GM15510 (cell line): ENCODE measurements at regions not wholly inside any gene's neighbourhood (a gene's known extent, or its start where the extent isn't known, plus 50 kb on each side); places are given as distances from the start of the nearest gene placed in this dataset.

Experiments
- POLR2A ChIP-seq: IDR thresholded peaks from 3 replicates; pipeline ENCODE4 v1.6.1; 2011; ENCODE audit warnings: borderline replicate concordance; ENCODE audit not compliant: insufficient read length; ENCODE audit errors: extremely low read depth

DNA sequence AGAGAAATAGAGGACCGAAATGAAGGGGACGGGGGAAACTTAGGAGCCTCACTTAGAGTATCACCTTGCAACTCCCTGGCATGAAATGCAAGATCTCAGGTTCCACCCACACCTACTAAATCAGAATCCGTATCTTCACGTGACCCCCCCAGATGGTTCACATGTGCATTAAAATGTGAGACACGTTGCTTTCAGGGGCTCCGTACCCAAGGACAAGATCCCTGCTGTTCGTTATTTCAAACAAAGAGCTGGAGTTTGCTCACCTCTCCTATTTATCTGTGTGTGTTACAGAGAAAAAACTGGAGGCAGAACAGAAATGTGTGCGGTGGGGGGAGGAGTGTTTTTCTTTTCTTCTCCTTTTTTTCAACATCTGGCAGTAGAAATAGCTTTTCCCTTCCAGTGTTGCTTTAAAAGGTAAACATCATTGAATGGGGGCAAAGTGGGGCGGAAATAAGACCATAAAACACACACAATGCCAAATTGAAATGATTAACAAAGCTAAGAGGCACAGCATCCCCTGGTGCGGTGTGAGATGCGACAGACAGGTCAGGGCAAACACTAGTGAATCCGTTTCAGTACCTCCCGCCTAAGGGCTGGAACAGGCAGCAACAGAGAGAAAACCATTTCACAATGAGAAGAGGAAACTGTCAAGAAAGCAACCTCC, 145.4 kb downstream of the SOX9 start:
- TF ChIP-seq POLR2A = no peak

DNA sequence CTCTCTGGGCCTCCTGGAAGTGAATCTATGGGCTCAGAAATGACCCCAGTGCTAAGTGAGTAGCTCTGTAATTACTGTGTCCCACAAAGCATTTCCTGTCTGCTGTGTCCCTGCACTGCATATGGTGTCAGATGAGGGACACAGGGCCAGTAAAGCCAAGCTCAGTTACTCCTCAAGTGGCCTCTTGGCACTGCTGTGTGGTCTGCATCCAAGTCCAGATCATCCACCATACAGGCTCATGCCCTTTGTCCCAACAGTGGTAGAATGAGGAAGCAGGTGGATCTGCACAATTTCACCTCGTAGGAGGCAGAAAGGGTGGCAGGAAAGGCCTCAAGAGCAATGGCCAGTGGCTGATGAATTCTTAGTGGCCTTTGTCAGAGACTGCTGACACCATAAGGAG, 146.8 kb downstream of the SOX9 start:
- TF ChIP-seq POLR2A = no peak

DNA sequence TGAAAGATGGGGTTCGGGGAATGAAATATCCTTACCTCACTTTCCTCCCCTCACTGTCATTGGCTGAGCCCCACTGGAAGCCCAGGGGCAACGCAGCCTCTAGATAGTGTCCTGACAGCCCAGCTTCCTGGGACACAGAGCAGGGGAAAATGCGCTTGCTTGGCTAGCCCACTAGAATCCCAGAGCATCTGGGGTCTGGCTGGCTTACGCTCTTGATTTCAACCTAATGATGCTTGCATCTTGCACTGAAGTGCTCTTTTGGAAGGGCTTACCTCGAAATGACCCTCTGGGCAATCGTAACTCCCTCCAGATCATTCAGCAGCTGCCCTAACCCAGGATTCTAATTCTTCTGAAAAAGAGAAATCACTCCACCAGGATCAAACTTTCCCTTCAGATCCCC, 147.6 kb downstream of the SOX9 start:
- TF ChIP-seq POLR2A = no peak

- TF ChIP-seq POLR2A = no peak
These were observed 149.6 kb downstream of the SOX9 start for GRCh38 chr17:72270273-72270924.

DNA sequence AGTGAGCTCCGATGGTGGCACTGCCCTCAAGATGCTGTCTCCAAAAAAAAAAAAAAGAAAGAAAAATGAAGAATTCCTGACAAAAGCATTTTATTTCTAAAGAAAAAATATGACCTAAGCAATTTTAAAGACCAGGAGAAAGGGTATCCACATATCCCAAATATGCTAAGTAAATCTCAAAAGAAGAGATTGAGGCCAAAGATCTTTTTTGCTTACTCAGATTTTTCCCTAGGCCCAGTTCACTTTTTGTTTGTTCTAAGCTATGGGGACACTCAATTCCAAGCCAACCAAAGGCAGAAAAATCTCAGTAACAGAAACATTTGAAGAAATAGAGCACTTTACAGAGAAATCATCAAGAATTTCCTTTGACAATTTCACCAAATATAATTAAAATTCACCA, 150.8 kb downstream of the SOX9 start:
- no peak for TF ChIP-seq POLR2A

- no peak for TF ChIP-seq POLR2A
These were observed 152.7 kb downstream of the SOX9 start for GRCh38 chr17:72273289-72274056.

DNA sequence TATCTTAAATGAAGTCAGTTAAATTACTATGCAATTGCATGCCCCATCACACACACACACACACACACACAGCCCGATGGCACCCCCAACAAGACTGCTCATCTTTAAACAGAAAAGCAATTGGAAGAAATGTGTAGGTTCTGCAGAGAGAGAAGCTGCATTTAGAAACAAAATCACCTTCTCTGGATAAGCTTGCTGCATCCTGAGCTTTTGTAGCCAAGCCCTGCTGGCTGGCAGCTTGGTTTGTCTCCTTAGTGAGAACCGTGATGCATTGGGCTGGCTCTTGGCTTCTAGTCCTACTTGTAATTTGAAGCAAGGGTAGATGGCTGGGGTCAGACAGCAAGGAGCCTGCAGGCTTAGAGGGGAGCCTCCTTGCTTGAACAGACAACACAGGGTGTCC, 153.8 kb downstream of the SOX9 start:
- no peak for TF ChIP-seq POLR2A

GRCh38 chr17:72280881-72281280, 160.1 kb downstream of the SOX9 start:
- no peak for TF ChIP-seq POLR2A

DNA sequence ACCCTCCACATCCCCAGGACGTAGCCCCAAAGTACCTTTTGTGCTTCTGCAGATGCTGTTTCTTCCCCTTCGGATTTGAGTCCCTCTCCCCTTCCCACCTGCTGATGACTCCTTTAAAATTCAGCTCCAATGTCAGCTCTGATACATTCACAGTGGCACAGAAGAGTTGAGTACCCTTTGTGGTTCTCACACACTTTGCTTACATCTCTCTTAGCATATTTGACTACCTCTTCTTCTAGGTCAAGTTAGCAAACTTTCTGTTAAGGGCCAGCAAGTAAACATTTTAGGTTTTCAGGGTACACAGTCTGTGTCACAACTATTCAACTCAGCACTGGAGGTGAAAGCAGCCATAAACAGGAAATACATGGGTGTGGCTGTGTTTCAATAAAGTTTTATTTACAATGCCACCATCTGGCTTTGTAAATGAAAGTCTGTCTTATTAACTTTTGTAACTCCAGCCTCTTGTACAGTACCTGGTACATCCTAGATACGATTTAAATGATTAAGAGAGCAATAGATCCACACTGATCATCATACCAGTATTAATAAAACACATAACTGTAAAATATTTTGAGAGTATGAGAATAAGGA, 161.7 kb downstream of the SOX9 start:
- TF ChIP-seq POLR2A = no peak

- TF ChIP-seq POLR2A = no peak
These were observed 164.0 kb downstream of the SOX9 start for GRCh38 chr17:72284806-72285205.

DNA sequence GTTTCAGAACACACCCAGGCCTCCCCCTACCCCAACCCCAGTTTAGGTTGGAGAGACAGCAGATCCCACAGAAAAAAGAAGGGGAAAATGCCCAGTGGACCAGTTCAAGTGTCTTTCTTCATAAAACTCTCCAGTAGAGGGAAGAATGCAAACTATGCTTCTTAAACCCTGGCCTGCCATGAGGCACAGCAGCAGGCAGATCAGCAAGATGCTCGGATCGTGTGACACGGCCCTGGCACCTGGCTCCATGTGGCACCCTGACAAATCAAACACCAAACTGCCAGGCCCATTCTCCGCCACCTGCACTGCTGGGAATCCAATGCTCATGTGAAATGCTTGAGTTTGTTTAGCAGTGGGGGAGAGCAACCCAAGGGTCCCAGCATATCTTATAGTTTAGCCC, 166.8 kb downstream of the SOX9 start:
- TF ChIP-seq POLR2A = no peak

- TF ChIP-seq POLR2A = no peak
These were observed 173.7 kb downstream of the SOX9 start for GRCh38 chr17:72294487-72294893.

DNA sequence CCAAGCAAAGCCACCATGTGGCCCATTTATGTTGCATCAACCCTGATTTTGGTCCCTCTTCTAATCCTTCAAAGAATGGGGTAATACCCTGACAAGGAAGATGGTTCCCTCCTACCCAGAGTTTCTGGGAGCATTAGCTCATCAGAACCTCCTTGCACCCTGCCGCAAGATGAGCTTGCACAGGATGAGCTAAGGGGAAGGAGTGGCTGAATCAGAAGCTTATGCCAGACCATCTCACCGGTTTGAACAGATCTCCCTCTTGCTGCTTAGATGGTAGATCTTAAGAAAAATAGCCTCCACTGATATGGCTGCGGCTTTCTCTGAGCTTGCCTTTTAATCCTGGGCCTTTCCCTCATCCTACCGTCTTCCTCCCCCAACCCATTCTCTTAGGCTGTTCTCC, 175.1 kb downstream of the SOX9 start:
- no peak for TF ChIP-seq POLR2A

DNA sequence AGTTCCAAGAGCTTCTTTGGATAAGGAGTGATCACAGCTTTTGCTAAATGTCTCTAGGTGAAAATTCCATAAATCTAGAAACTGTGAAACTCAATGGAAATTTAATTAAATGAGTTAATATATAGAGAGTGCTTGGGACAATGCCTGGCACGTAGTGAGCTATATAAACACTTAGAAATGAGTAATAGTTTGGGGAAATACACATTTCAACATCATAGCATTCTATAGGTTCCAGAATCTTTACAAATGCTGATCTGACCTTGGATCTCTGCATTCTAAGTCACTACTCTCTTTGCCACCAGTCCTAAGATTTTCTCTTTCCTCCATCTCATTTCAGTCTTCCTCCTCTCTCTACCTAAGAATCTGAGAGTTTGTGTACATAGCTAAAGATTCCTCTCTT, 175.6 kb downstream of the SOX9 start:
- TF ChIP-seq POLR2A = no peak

DNA sequence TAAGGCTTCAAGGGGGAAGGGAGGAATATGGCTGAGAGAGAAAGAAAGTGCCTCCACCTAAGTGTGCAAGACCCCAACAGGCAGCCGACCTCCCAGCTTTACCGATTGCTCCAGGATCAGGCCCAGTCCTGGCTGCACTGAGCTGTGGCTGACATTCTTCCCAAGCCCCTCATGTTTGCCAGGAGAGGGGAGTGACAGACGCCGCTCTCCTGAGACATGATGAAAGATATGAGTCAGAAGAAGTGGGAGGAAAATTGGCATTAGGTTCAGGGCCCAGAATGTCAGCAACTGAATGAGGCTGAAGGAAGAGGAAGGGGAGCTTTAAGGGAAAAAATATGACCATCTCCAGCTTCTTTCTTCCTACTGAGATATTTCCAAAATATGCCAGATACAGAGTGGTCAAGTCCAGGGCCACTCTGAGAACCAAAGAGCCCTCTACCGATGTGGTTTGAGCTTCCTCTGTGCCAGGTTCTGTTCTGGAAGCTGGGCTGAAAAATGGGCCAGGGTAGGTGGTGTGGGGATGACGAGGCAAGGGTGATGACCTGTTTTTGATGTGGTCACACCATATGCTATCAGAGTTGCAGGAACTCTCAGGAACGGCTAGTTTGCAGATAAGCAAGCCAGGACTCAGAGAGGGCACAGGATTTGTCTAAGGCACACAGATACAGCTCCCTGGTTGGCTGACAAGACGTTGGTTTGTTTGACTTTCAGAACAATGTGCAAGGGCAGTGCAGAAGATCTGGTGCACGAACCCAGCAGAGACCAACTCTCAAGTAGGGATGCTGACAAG, 176.7 kb downstream of the SOX9 start:
- TF ChIP-seq POLR2A = no peak

GRCh38 chr17:72299100-72299499, 178.3 kb downstream of the SOX9 start:
- no peak for TF ChIP-seq POLR2A

DNA sequence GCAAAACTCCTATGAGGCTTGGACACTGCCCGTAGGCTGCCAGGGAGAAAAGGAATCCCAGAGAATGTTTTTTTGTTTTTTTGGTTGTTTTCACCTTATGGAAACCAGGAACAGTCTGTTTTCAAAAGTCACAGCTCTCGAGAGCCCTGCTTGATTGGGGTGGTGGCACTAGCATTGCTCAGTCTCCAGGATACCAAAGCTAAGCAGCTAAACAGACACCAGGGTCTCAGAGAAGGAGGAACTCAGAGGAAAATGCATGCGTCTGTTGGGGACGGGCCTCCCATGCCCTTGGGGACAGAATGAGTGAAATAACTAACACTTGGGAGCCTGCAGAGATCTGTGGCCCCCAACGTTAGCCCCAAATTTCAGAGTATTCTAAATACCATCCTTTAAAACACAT, 178.8 kb downstream of the SOX9 start:
- no peak for TF ChIP-seq POLR2A
